ENCODE measurements at regions not wholly inside any gene's neighbourhood (a gene's known extent, or its start where the extent isn't known, plus 50 kb on each side); places are given as distances from the start of the nearest gene placed in this dataset.

DNA sequence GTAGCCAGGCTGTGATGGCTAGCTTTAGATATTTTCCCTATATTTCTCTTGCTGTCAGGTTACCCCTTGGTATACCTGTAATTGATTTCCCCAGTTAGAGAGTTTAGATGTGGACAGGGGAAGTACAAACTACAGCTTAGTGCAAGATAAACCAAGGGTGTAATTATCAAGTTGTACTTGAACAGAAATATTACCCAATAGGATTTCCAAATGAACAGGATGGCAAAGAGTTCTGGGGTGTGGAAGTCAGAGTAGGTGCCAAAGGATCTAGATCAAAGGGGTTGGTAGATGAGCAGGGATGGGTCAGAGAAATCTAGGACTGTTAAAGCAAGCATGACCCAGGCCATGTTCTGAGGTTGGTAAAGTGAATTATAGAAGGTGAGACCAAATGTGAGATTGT, 585.2 kb downstream of the CCDC85A start:
- TF ChIP-seq, protein P1, sequence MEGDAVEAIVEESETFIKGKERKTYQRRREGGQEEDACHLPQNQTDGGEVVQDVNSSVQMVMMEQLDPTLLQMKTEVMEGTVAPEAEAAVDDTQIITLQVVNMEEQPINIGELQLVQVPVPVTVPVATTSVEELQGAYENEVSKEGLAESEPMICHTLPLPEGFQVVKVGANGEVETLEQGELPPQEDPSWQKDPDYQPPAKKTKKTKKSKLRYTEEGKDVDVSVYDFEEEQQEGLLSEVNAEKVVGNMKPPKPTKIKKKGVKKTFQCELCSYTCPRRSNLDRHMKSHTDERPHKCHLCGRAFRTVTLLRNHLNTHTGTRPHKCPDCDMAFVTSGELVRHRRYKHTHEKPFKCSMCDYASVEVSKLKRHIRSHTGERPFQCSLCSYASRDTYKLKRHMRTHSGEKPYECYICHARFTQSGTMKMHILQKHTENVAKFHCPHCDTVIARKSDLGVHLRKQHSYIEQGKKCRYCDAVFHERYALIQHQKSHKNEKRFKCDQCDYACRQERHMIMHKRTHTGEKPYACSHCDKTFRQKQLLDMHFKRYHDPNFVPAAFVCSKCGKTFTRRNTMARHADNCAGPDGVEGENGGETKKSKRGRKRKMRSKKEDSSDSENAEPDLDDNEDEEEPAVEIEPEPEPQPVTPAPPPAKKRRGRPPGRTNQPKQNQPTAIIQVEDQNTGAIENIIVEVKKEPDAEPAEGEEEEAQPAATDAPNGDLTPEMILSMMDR (IDR thresholded peaks at IDR 0.05; ENCODE audit: insufficient read depth, low read length, poor library complexity, severe bottlenecking) = no peak
- TF ChIP-seq EZH2phosphoT487 (conservative IDR thresholded peaks at IDR 0.05; ENCODE audit: low read length) = no peak

Measured in SU-DHL-6 (cell line).